WTC11 (cell line): ENCODE measurements at regions not wholly inside any gene's neighbourhood (a gene's known extent, or its start where the extent isn't known, plus 50 kb on each side); places are given as distances from the start of the nearest gene placed in this dataset.

Source experiments
- ATAC-seq: fragments of 200-7000 bp; cut with Tn5 transposase; 2 replicates; pipeline ENCODE4 v1.10.0; 2021; ENCODE audit warnings: mild to moderate bottlenecking, moderate library complexity
- CTCF ChIA-PET: fragments of 300-600 bp; sonication (Branson Sonifier 250); formaldehyde crosslinking; loops from one replicate; lab custom pipeline; 2021; ENCODE audit warnings: antibody characterized with exemption; lab: Charles Lee
- POLR2A ChIA-PET: fragments of 350-600 bp; sonication (Branson Sonifier 250); formaldehyde crosslinking; loops from one replicate; lab custom pipeline; 2021; ENCODE audit warnings: antibody characterized with exemption; lab: Charles Lee
- DNase-seq: peaks from one replicate; pipeline ENCODE4 v3.0.0; 2021; ENCODE audit warnings: low spot score
- H3K27ac Mint-ChIP-seq: 2 replicates; pipeline ENCODE4 v1.8.0; 2021; ENCODE audit warnings: mixed read lengths
- H3K27me3 Mint-ChIP-seq: 2 replicates; pipeline ENCODE4 v1.8.0; 2021; ENCODE audit warnings: low read depth, mild to moderate bottlenecking, moderate library complexity, mixed read lengths
- H3K36me3 Mint-ChIP-seq: 2 replicates; pipeline ENCODE4 v1.8.0; 2021; ENCODE audit warnings: mixed read lengths
- H3K4me1 Mint-ChIP-seq: 2 replicates; pipeline ENCODE4 v1.8.0; 2022; ENCODE audit warnings: mixed read lengths
- H3K4me3 Mint-ChIP-seq: 2 replicates; pipeline ENCODE4 v1.8.0; 2021; ENCODE audit warnings: mild to moderate bottlenecking, moderate library complexity, mixed read lengths
- H3K9me3 Mint-ChIP-seq: 2 replicates; pipeline ENCODE4 v1.8.0; 2021; ENCODE audit warnings: mixed read lengths
- ATF1 ChIP-seq: sonication (generic); formaldehyde crosslinking; IDR thresholded peaks from 2 replicates; pipeline ENCODE4 v1.8.1; 2023; ENCODE audit warnings: mild to moderate bottlenecking, moderate library complexity, missing genetic modification reagents
- CBFB ChIP-seq: sonication (generic); formaldehyde crosslinking; IDR thresholded peaks from 2 replicates; pipeline ENCODE4 v1.8.1; 2022; ENCODE audit warnings: mild to moderate bottlenecking, low read depth, missing genetic modification reagents
- CREB1 ChIP-seq: sonication (generic); formaldehyde crosslinking; IDR thresholded peaks from 2 replicates; pipeline ENCODE4 v1.8.0; 2023; ENCODE audit warnings: mild to moderate bottlenecking, missing genetic modification reagents
- CREM ChIP-seq: sonication (generic); formaldehyde crosslinking; IDR thresholded peaks from 2 replicates; pipeline ENCODE4 v1.8.1; 2022; ENCODE audit warnings: mild to moderate bottlenecking, missing genetic modification reagents, moderate library complexity
- E2F1 ChIP-seq: sonication (generic); formaldehyde crosslinking; IDR thresholded peaks from 2 replicates; pipeline ENCODE4 v1.8.0; 2022; ENCODE audit warnings: mild to moderate bottlenecking, missing genetic modification reagents
- E2F4 ChIP-seq: sonication (generic); formaldehyde crosslinking; IDR thresholded peaks from 2 replicates; pipeline ENCODE4 v1.8.1; 2022; ENCODE audit warnings: low read depth, mild to moderate bottlenecking, moderate library complexity, missing genetic modification reagents, borderline replicate concordance
- ELF4 ChIP-seq: sonication (generic); formaldehyde crosslinking; IDR thresholded peaks from 2 replicates; pipeline ENCODE4 v1.8.1; 2022; ENCODE audit warnings: low read depth, mild to moderate bottlenecking, moderate library complexity, missing genetic modification reagents
- FOXP1 ChIP-seq: sonication (generic); formaldehyde crosslinking; IDR thresholded peaks from 2 replicates; pipeline ENCODE4 v1.8.0; 2022; ENCODE audit warnings: missing genetic modification reagents, mild to moderate bottlenecking, moderate library complexity, borderline replicate concordance
- GABPB1 ChIP-seq: sonication (generic); formaldehyde crosslinking; IDR thresholded peaks from 2 replicates; pipeline ENCODE4 v1.8.1; 2023; ENCODE audit warnings: mild to moderate bottlenecking, missing genetic modification reagents
- GRHL2 ChIP-seq: fragments of 250-450 bp; sonication (Bioruptor Pico); IDR thresholded peaks from 2 replicates; pipeline ENCODE4 v1.8.0; 2022; ENCODE audit warnings: mild to moderate bottlenecking, moderate library complexity; ENCODE audit not compliant: insufficient replicate concordance, severe bottlenecking
- GTF2I ChIP-seq: fragments of 250-450 bp; sonication (Bioruptor Pico); conservative IDR thresholded peaks from 2 replicates; pipeline ENCODE4 v1.4.0; 2021; ENCODE audit warnings: mild to moderate bottlenecking
- IRF2 ChIP-seq: sonication (generic); formaldehyde crosslinking; IDR thresholded peaks from 2 replicates; pipeline ENCODE4 v1.8.0; 2022; ENCODE audit warnings: low read depth, missing genetic modification reagents, borderline replicate concordance
- JUN ChIP-seq: sonication (generic); formaldehyde crosslinking; IDR thresholded peaks from 2 replicates; pipeline ENCODE4 v1.8.0; 2023; ENCODE audit warnings: mild to moderate bottlenecking, missing genetic modification reagents
- MLX ChIP-seq: sonication (generic); formaldehyde crosslinking; IDR thresholded peaks from 2 replicates; pipeline ENCODE4 v1.8.1; 2023; ENCODE audit warnings: mild to moderate bottlenecking, missing genetic modification reagents, moderate library complexity
- NFYB ChIP-seq: sonication (generic); formaldehyde crosslinking; conservative IDR thresholded peaks from 2 replicates; pipeline ENCODE4 v1.8.0; 2022; ENCODE audit warnings: low read depth, missing genetic modification reagents
- NR3C1 ChIP-seq: sonication (generic); formaldehyde crosslinking; conservative IDR thresholded peaks from 2 replicates; pipeline ENCODE4 v1.8.1; 2023; ENCODE audit warnings: low read depth, mild to moderate bottlenecking, missing genetic modification reagents
- OVOL2 ChIP-seq: fragments of 250-450 bp; sonication (Bioruptor Pico); IDR thresholded peaks from 2 replicates; pipeline ENCODE4 v1.9.0; 2021; ENCODE audit warnings: mild to moderate bottlenecking, borderline replicate concordance
- PRDM15 ChIP-seq: sonication (generic); formaldehyde crosslinking; IDR thresholded peaks from 2 replicates; pipeline ENCODE4 v1.8.0; 2022; ENCODE audit warnings: missing genetic modification reagents
- SMAD4 ChIP-seq: sonication (generic); formaldehyde crosslinking; IDR thresholded peaks from 2 replicates; pipeline ENCODE4 v1.8.0; 2022; ENCODE audit warnings: mild to moderate bottlenecking, missing genetic modification reagents
- SP1 ChIP-seq: sonication (generic); formaldehyde crosslinking; conservative IDR thresholded peaks from 2 replicates; pipeline ENCODE4 v1.8.1; 2022; ENCODE audit warnings: missing genetic modification reagents
- USF1 ChIP-seq: sonication (generic); formaldehyde crosslinking; IDR thresholded peaks from 2 replicates; pipeline ENCODE4 v1.8.0; 2022; ENCODE audit warnings: mild to moderate bottlenecking, missing genetic modification reagents
- ZNF121 ChIP-seq: sonication (generic); formaldehyde crosslinking; IDR thresholded peaks from 2 replicates; pipeline ENCODE4 v1.8.0; 2023; ENCODE audit warnings: missing genetic modification reagents
- ZNF232 ChIP-seq: sonication (generic); formaldehyde crosslinking; IDR thresholded peaks from 2 replicates; pipeline ENCODE4 v1.8.0; 2022; ENCODE audit warnings: mild to moderate bottlenecking, missing genetic modification reagents
- ZNF281 ChIP-seq: sonication (generic); formaldehyde crosslinking; IDR thresholded peaks from 2 replicates; pipeline ENCODE4 v1.8.0; 2023; ENCODE audit warnings: mild to moderate bottlenecking, missing genetic modification reagents
- ZNF423 ChIP-seq: fragments of 250-450 bp; sonication (Bioruptor Pico); IDR thresholded peaks from 2 replicates; pipeline ENCODE4 v2.1.2; 2022; ENCODE audit warnings: mild to moderate bottlenecking, moderate library complexity
- ZNF671 ChIP-seq: fragments of 250-450 bp; sonication (Bioruptor Pico); IDR thresholded peaks from 2 replicates; pipeline ENCODE4 v1.8.0; 2021; ENCODE audit warnings: mild to moderate bottlenecking

GRCh38 chr18:30675493-30675892 lies 367.0 kb downstream of the DSC3 start (continued):
- TF ChIP-seq MLX (CRISPR knock-in tag) (no peak), CREM (no peak), SP1 (CRISPR knock-in tag) (no peak)

GRCh38 chr18:30675072-30675471 lies 367.5 kb downstream of the DSC3 start:
- Mint-ChIP-seq H3K9me3 (peaks cover 16% of the 10 kb centered on the region), H3K27me3 (no peaks in the 10 kb centered on the region), H3K36me3 (peaks cover 12% of the 10 kb centered on the region), H3K4me3 (no peak overlapping the region), H3K27ac (no peak overlapping the region), H3K4me1 (no peaks in the 10 kb centered on the region)
- DNase-seq = no peak
- POLR2A ChIA-PET = no interaction called here
- TF ChIP-seq GRHL2 (CRISPR knock-in tag) = no peak
- TF ChIP-seq JUN = no peak
- no peak for TF ChIP-seq ZNF281
- no peak for TF ChIP-seq ZNF423 (CRISPR knock-in tag)
- TF ChIP-seq ELF4 = no peak
- TF ChIP-seq ZNF671 = no peak
- no peak for TF ChIP-seq SP1 (CRISPR knock-in tag)
- no peak for TF ChIP-seq E2F4 (CRISPR knock-in tag)
- TF ChIP-seq GABPB1 = no peak
- TF ChIP-seq PRDM15 = no peak
- no peak for TF ChIP-seq USF1 (CRISPR knock-in tag)
- CTCF ChIA-PET = no interaction called here
- ATAC-seq = no peak

GRCh38 chr18:30674596-30674995 lies 367.9 kb downstream of the DSC3 start:
- ChIA-PET POLR2A (no interaction called here), CTCF (no interaction called here)
- no peak for ATAC-seq
- H3K9me3 Mint-ChIP-seq = peaks cover 16% of the 10 kb centered on the region
- no peak for DNase-seq
- no peak overlapping the region for H3K27ac Mint-ChIP-seq
- H3K27me3 Mint-ChIP-seq = no peaks in the 10 kb centered on the region
- H3K4me3 Mint-ChIP-seq = no peak overlapping the region
- no peaks in the 10 kb centered on the region for H3K4me1 Mint-ChIP-seq
- H3K36me3 Mint-ChIP-seq = peaks cover 12% of the 10 kb centered on the region
- no peak for TF ChIP-seq ATF1 (CRISPR knock-in tag)
- TF ChIP-seq ZNF121 = no peak
- TF ChIP-seq IRF2 = no peak
- TF ChIP-seq ZNF232 (CRISPR knock-in tag) = no peak
- TF ChIP-seq CBFB (CRISPR knock-in tag) = no peak
- no peak for TF ChIP-seq OVOL2 (CRISPR knock-in tag)
- no peak for TF ChIP-seq E2F1 (CRISPR knock-in tag)
- no peak for TF ChIP-seq SMAD4
- no peak for TF ChIP-seq NFYB
- TF ChIP-seq CREB1 = no peak
- no peak for TF ChIP-seq GTF2I (CRISPR knock-in tag)
- TF ChIP-seq FOXP1 = no peak
- TF ChIP-seq NR3C1 (CRISPR knock-in tag) = no peak
